Astrocyte (in vitro differentiated cells and primary cell): ENCODE measurements at regions not wholly inside any gene's neighbourhood (a gene's known extent, or its start where the extent isn't known, plus 50 kb on each side); places are given as distances from the start of the nearest gene placed in this dataset.

Experiments used
- DNase-seq: peaks from one replicate; pipeline ENCODE4 v3.0.0-alpha.2; 2010; ENCODE audit warnings: low read depth
- FAIRE-seq: peaks from 2 replicates; lab custom pipeline; 2011; peaks lifted over from hg19 to GRCh38; lab: Jason Lieb, UNC
- H2AFZ ChIP-seq: 2 replicates; pipeline ENCODE4 v1.6.0; 2012; ENCODE audit warnings: low read depth, low read length, inconsistent platforms
- H3K27ac ChIP-seq: 2 replicates; pipeline ENCODE4 v1.5.1; 2011; ENCODE audit warnings: low read depth, low read length, inconsistent platforms
- H3K27me3 ChIP-seq: 2 replicates; pipeline ENCODE4 v1.6.0; 2011; ENCODE audit warnings: low read length, inconsistent platforms; ENCODE audit not compliant: insufficient read depth
- H3K36me3 ChIP-seq: 2 replicates; pipeline ENCODE4 v1.5.1; 2011; ENCODE audit warnings: low read length, inconsistent platforms; ENCODE audit not compliant: insufficient read depth
- H3K4me1 ChIP-seq: 2 replicates; pipeline ENCODE4 v1.5.1; 2011; ENCODE audit warnings: low read length, inconsistent platforms; ENCODE audit not compliant: insufficient read depth
- H3K4me2 ChIP-seq: 2 replicates; pipeline ENCODE4 v1.6.0; 2012; ENCODE audit warnings: low read length, inconsistent platforms
- H3K4me3 ChIP-seq: 2 replicates; pipeline ENCODE4 v1.5.1; 2011; ENCODE audit warnings: low read depth, mild to moderate bottlenecking, low read length, inconsistent platforms; ENCODE audit not compliant: insufficient read depth
- H3K79me2 ChIP-seq: 2 replicates; pipeline ENCODE4 v1.6.0; 2012; ENCODE audit warnings: mild to moderate bottlenecking, low read length, inconsistent platforms; ENCODE audit not compliant: insufficient read depth
- H3K9ac ChIP-seq: 2 replicates; pipeline ENCODE4 v1.6.0; 2012; ENCODE audit warnings: mild to moderate bottlenecking, low read length, inconsistent platforms
- H3K9me3 ChIP-seq: 2 replicates; pipeline ENCODE4 v1.5.1; 2012; ENCODE audit warnings: low read depth, mild to moderate bottlenecking, low read length, inconsistent platforms; ENCODE audit not compliant: insufficient read depth
- H4K20me1 ChIP-seq: 2 replicates; pipeline ENCODE4 v1.6.0; 2012; ENCODE audit warnings: low read length, inconsistent platforms; ENCODE audit not compliant: insufficient read depth
- H3K27ac Mint-ChIP-seq: one replicate; pipeline ENCODE4 v1.8.0; 2021; ENCODE audit warnings: mild to moderate bottlenecking, mixed read lengths; ENCODE audit not compliant: unreplicated experiment
- H3K27me3 Mint-ChIP-seq: one replicate; pipeline ENCODE4 v1.8.0; 2021; ENCODE audit warnings: low read depth, mixed read lengths; ENCODE audit not compliant: unreplicated experiment
- H3K36me3 Mint-ChIP-seq: one replicate; pipeline ENCODE4 v1.8.0; 2021; ENCODE audit warnings: low read depth, mixed read lengths; ENCODE audit not compliant: unreplicated experiment
- H3K4me1 Mint-ChIP-seq: one replicate; pipeline ENCODE4 v1.8.0; 2021; ENCODE audit warnings: low read depth, mixed read lengths; ENCODE audit not compliant: unreplicated experiment
- H3K4me3 Mint-ChIP-seq: one replicate; pipeline ENCODE4 v1.8.0; 2021; ENCODE audit warnings: mild to moderate bottlenecking, moderate library complexity, mixed read lengths; ENCODE audit not compliant: unreplicated experiment
- H3K9me3 Mint-ChIP-seq: one replicate; pipeline ENCODE4 v1.8.0; 2021; ENCODE audit warnings: mild to moderate bottlenecking, mixed read lengths; ENCODE audit not compliant: unreplicated experiment
- CTCF ChIP-seq: IDR thresholded peaks from 2 replicates; pipeline ENCODE4 v1.5.1; 2011; ENCODE audit warnings: low read depth, mild to moderate bottlenecking, inconsistent platforms, low read length, moderate library complexity; ENCODE audit not compliant: insufficient read depth
- EZH2 ChIP-seq: IDR thresholded peaks from 2 replicates; pipeline ENCODE4 v1.6.1; 2012; ENCODE audit warnings: mild to moderate bottlenecking, low read length, inconsistent platforms; ENCODE audit not compliant: insufficient read depth

- H3K4me2 ChIP-seq, result no peak overlapping the region
- no peaks in the 10 kb centered on the region for H3K9me3 ChIP-seq
- H3K27ac ChIP-seq, result no peak overlapping the region
- H3K36me3 ChIP-seq, result no peaks in the 10 kb centered on the region
- no peaks in the 10 kb centered on the region for H3K79me2 ChIP-seq
- Mint-ChIP-seq H3K4me3 (no peak overlapping the region), H3K27ac (no peak overlapping the region), H3K27me3 (peaks cover 5% of the 10 kb centered on the region), H3K4me1 (peaks cover 3% of the 10 kb centered on the region), H3K36me3 (no peaks in the 10 kb centered on the region), H3K9me3 (peaks cover 5% of the 10 kb centered on the region)
- no peak for FAIRE-seq
- no peak for TF ChIP-seq CTCF
- TF ChIP-seq EZH2, result no peak
- H3K4me1 ChIP-seq, result peaks cover 4% of the 10 kb centered on the region
- H3K27me3 ChIP-seq, result no peaks in the 10 kb centered on the region
- no peak overlapping the region for H2AFZ ChIP-seq
- H3K4me3 ChIP-seq, result no peak overlapping the region
- H3K9ac ChIP-seq, result no peak overlapping the region
- no peaks in the 10 kb centered on the region for H4K20me1 ChIP-seq
- DNase-seq, result no peak
Measured at GRCh38 chr18:77198663-77199062, 51.0 kb upstream of the GALR1 start.

GRCh38 chr18:77199707-77200106 is 49.9 kb upstream of the GALR1 start:
- Histone ChIP-seq H3K4me1 (peaks cover 4% of the 10 kb centered on the region), H3K79me2 (no peaks in the 10 kb centered on the region), H2AFZ (no peak overlapping the region), H4K20me1 (no peaks in the 10 kb centered on the region), H3K4me3 (no peak overlapping the region), H3K36me3 (no peaks in the 10 kb centered on the region), H3K27me3 (no peaks in the 10 kb centered on the region), H3K9me3 (no peaks in the 10 kb centered on the region), H3K9ac (no peak overlapping the region), H3K4me2 (no peak overlapping the region), H3K27ac (no peak overlapping the region)
- no peak for FAIRE-seq
- H3K4me3 Mint-ChIP-seq, result no peak overlapping the region
- H3K36me3 Mint-ChIP-seq, result no peaks in the 10 kb centered on the region
- DNase-seq, result no peak
- no peak overlapping the region for H3K27ac Mint-ChIP-seq
- TF ChIP-seq CTCF, result no peak
- TF ChIP-seq EZH2, result no peak
- H3K9me3 Mint-ChIP-seq, result peaks cover 5% of the 10 kb centered on the region
- peaks cover 5% of the 10 kb centered on the region for H3K27me3 Mint-ChIP-seq
- peaks cover 3% of the 10 kb centered on the region for H3K4me1 Mint-ChIP-seq
